GM21529 (cell line): ENCODE measurements at regions not wholly inside any gene's neighbourhood (a gene's known extent, or its start where the extent isn't known, plus 50 kb on each side); places are given as distances from the start of the nearest gene placed in this dataset.

Experiments used
- ATAC-seq: cut with Tn5 transposase; IDR thresholded peaks from one replicate; pipeline ENCODE4 v1.9.1; 2021; ENCODE audit not compliant: unreplicated experiment

- ATAC-seq, result no peak
These were observed 609.2 kb downstream of the INSC start for GRCh38 chr11:15723966-15724365.

- no peak for ATAC-seq
These were observed 609.9 kb downstream of the INSC start for GRCh38 chr11:15724601-15725000.

GRCh38 chr11:15725246-15725645, 610.5 kb downstream of the INSC start:
- ATAC-seq, result no peak

- no peak for ATAC-seq
These were observed 611.6 kb downstream of the INSC start for GRCh38 chr11:15726221-15726746.

GRCh38 chr11:15726893-15727519, 612.3 kb downstream of the INSC start:
- no peak for ATAC-seq

GRCh38 chr11:15727520-15727914, 612.8 kb downstream of the INSC start:
- ATAC-seq, result no peak

- no peak for ATAC-seq
These were observed 613.5 kb downstream of the INSC start for GRCh38 chr11:15728207-15728606.

- ATAC-seq, result no peak
These were observed 615.7 kb downstream of the INSC start for GRCh38 chr11:15730263-15730994.

GRCh38 chr11:15730995-15731385, 616.3 kb downstream of the INSC start:
- no peak for ATAC-seq

GRCh38 chr11:15735706-15736105, 620.6 kb downstream of the SOX6 start:
- ATAC-seq, result no peak

- ATAC-seq, result no peak
These were observed 619.0 kb downstream of the SOX6 start for GRCh38 chr11:15737320-15737719.

GRCh38 chr11:15738931-15739330, 617.4 kb downstream of the SOX6 start:
- no peak for ATAC-seq

- no peak for ATAC-seq
These were observed 613.5 kb downstream of the SOX6 start for GRCh38 chr11:15742626-15743519.

- no peak for ATAC-seq
These were observed 611.7 kb downstream of the SOX6 start for GRCh38 chr11:15744693-15745092.

GRCh38 chr11:15745266-15745665, 611.1 kb downstream of the SOX6 start:
- no peak for ATAC-seq

GRCh38 chr11:15747671-15748070, 608.7 kb downstream of the SOX6 start:
- no peak for ATAC-seq

GRCh38 chr11:15748132-15748531, 608.2 kb downstream of the SOX6 start:
- ATAC-seq, result no peak

GRCh38 chr11:15748741-15749140, 607.6 kb downstream of the SOX6 start:
- no peak for ATAC-seq

GRCh38 chr11:15750535-15751308, 605.6 kb downstream of the SOX6 start:
- no peak for ATAC-seq

- no peak for ATAC-seq
These were observed 602.1 kb downstream of the SOX6 start for GRCh38 chr11:15754221-15754620.
